Kidney (tissue), 13 donors: ENCODE measurements at regions not wholly inside any gene's neighbourhood (a gene's known extent, or its start where the extent isn't known, plus 50 kb on each side); places are given as distances from the start of the nearest gene placed in this dataset.

Experiments used
- DNase-seq, 5 donors: peaks; one replicate each; pipeline ENCODE4 v3.0.0-alpha.2; 2013 to 2020
- FAIRE-seq: peaks from 2 replicates; lab custom pipeline; 2012; peaks lifted over from hg19 to GRCh38; lab: Jason Lieb, UNC
- H3K27ac ChIP-seq, 2 donors: one replicate each; pipeline ENCODE4 v1.7.0; 2013; ENCODE audit warnings: low read depth in 2 of 2, low read length in 2 of 2, inconsistent platforms in 1 of 2
- H3K27me3 ChIP-seq: one replicate; pipeline ENCODE4 v1.7.1; 2013; ENCODE audit warnings: low read length, inconsistent platforms; ENCODE audit not compliant: control insufficient read depth, insufficient read depth
- H3K36me3 ChIP-seq, 3 donors: one replicate each; pipeline versions ENCODE4 v1.7.0 to v1.7.1; 2013; ENCODE audit warnings: low read length in 3 of 3, control low read depth in 1 of 3, inconsistent platforms in 1 of 3; ENCODE audit not compliant: insufficient read depth in 3 of 3, control insufficient read depth in 2 of 3
- H3K4me1 ChIP-seq, 3 donors: one replicate each; pipeline versions ENCODE4 v1.7.0 to v1.7.1; 2013; ENCODE audit warnings: low read length in 3 of 3, inconsistent platforms in 1 of 3, low read depth in 1 of 3; ENCODE audit not compliant: control insufficient read depth in 2 of 3, insufficient read depth in 2 of 3
- H3K4me3 ChIP-seq, 3 donors: one replicate each; pipeline versions ENCODE4 v1.7.0 to v1.8.1; 2013; ENCODE audit warnings: low read length in 3 of 3, control low read depth in 1 of 3, inconsistent platforms in 1 of 3
- H3K9ac ChIP-seq, 3 donors: one replicate each; pipeline versions ENCODE4 v1.7.0 to v1.7.1; 2013; ENCODE audit warnings: low read length in 3 of 3, control low read depth in 1 of 3, inconsistent platforms in 1 of 3
- H3K9me3 ChIP-seq, 3 donors: one replicate each; pipeline versions ENCODE4 v1.7.0 to v1.7.1; 2013; ENCODE audit warnings: low read length in 3 of 3, control low read depth in 1 of 3, inconsistent platforms in 1 of 3; ENCODE audit not compliant: control insufficient read depth in 2 of 3, insufficient read depth in 1 of 3
- CTCF ChIP-seq: IDR thresholded peaks from 3 replicates; pipeline ENCODE4 v1.5.1; 2012; ENCODE audit warnings: mild to moderate bottlenecking, moderate library complexity, borderline replicate concordance; ENCODE audit not compliant: insufficient read depth; ENCODE audit errors: extremely low read depth
- intact Hi-C: fragments of 100-400 bp; cut with DNase I; formaldehyde crosslinking; loops from one replicate; pipeline ENCODE4 v1.11.1; 2022
- donor health status: control.
- donor health status: control.
- donor health status: control.
- donor health status: control.
- donor health status: control.
- donor health status: DM: yes; HTN: yes; CAD: no.
- donor health status: Normal renal cell carcinoma (clear cell type).

GRCh38 chr7:81499262-81500116 lies 270.4 kb downstream of the HGF start:
- peak; percentile 96 for FAIRE-seq
- TF ChIP-seq CTCF, result peak; percentile 54
- no peak overlapping the region for H3K4me3 ChIP-seq
- no peak overlapping the region for H3K9ac ChIP-seq
- DNase-seq, result peak in 2 of 5 donors; percentile 85 to 87
- no peaks in the 10 kb centered on the region for H3K4me1 ChIP-seq
- intact Hi-C loops, result no loop called here
- no peaks in the 10 kb centered on the region for H3K27me3 ChIP-seq
- no peaks in the 10 kb centered on the region for H3K9me3 ChIP-seq
- no peak overlapping the region for H3K27ac ChIP-seq
- no peaks in the 10 kb centered on the region for H3K36me3 ChIP-seq

GRCh38 chr7:81498176-81498575 lies 271.7 kb downstream of the HGF start:
- H3K9me3 ChIP-seq, result no peaks in the 10 kb centered on the region
- no peaks in the 10 kb centered on the region for H3K4me1 ChIP-seq
- DNase-seq (no peak), FAIRE-seq (no peak)
- no peak for TF ChIP-seq CTCF
- H3K27ac ChIP-seq, result no peak overlapping the region
- no peaks in the 10 kb centered on the region for H3K27me3 ChIP-seq
- no peaks in the 10 kb centered on the region for H3K36me3 ChIP-seq
- H3K4me3 ChIP-seq, result no peak overlapping the region
- intact Hi-C loops, result no loop called here
- H3K9ac ChIP-seq, result no peak overlapping the region

GRCh38 chr7:81492910-81493309 lies 276.9 kb downstream of the HGF start:
- H3K4me3 ChIP-seq, result no peak overlapping the region
- no peak for DNase-seq
- intact Hi-C loops, result no loop called here
- no peaks in the 10 kb centered on the region for H3K4me1 ChIP-seq
- no peak for FAIRE-seq
- H3K27ac ChIP-seq, result no peak overlapping the region
- no peak overlapping the region for H3K9ac ChIP-seq
- TF ChIP-seq CTCF, result no peak
- H3K9me3 ChIP-seq, result no peaks in the 10 kb centered on the region
- no peaks in the 10 kb centered on the region for H3K27me3 ChIP-seq
- H3K36me3 ChIP-seq, result no peaks in the 10 kb centered on the region
